OCI-LY1 (cell line): ENCODE measurements at regions not wholly inside any gene's neighbourhood (a gene's known extent, or its start where the extent isn't known, plus 50 kb on each side); places are given as distances from the start of the nearest gene placed in this dataset.
"Not testable (repeated sequence)": the region's sequence is repeated elsewhere in the genome, so short reads cannot be mapped to it uniquely, and the experiment has no call there.

ENCODE experiments used
- H2AFZ ChIP-seq: fragments of 200-600 bp; sonication (generic), shearing (Covaris generic); 2 replicates; pipeline ENCODE4 v1.6.0; 2014; ENCODE audit warnings: antibody characterized with exemption, mild to moderate bottlenecking, low read length
- H3F3A ChIP-seq: fragments of 200-600 bp; sonication (generic), shearing (Covaris generic); 2 replicates; pipeline ENCODE4 v1.6.0; 2014; ENCODE audit warnings: mild to moderate bottlenecking, antibody characterized with exemption, low read length, moderate library complexity; ENCODE audit not compliant: insufficient read depth
- H3K27ac ChIP-seq: fragments of 200-600 bp; sonication (generic); 2 replicates; pipeline ENCODE4 v1.5.1; 2014; ENCODE audit warnings: low read length, mixed run types, mild to moderate bottlenecking, low read depth; ENCODE audit not compliant: poor library complexity, severe bottlenecking
- H3K27me3 ChIP-seq: fragments of 200-600 bp; sonication (generic); 2 replicates; pipeline ENCODE4 v1.6.0; 2014; ENCODE audit warnings: antibody characterized with exemption, mild to moderate bottlenecking, low read length, moderate library complexity; ENCODE audit not compliant: insufficient read depth
- H3K36me3 ChIP-seq: fragments of 200-600 bp; sonication (generic); 2 replicates; pipeline ENCODE4 v1.6.1; 2014; ENCODE audit warnings: mild to moderate bottlenecking, antibody characterized with exemption, low read length, moderate library complexity, mixed read lengths; ENCODE audit not compliant: insufficient read depth
- H3K4me1 ChIP-seq: fragments of 200-600 bp; sonication (generic); 2 replicates; pipeline ENCODE4 v1.5.1; 2014; ENCODE audit warnings: mild to moderate bottlenecking, low read length, moderate library complexity; ENCODE audit not compliant: insufficient read depth, severe bottlenecking
- H3K4me2 ChIP-seq: fragments of 200-600 bp; sonication (generic), shearing (Covaris generic); 2 replicates; pipeline ENCODE4 v1.6.1; 2014; ENCODE audit warnings: low read length
- H3K4me3 ChIP-seq: fragments of 200-600 bp; sonication (generic); 2 replicates; pipeline ENCODE4 v1.5.1; 2014; ENCODE audit warnings: low read length, low read depth, mild to moderate bottlenecking, mixed read lengths; ENCODE audit not compliant: poor library complexity, severe bottlenecking
- H3K79me2 ChIP-seq: fragments of 200-600 bp; shearing (Covaris generic); 2 replicates; pipeline ENCODE4 v1.6.1; 2016; ENCODE audit warnings: mixed run types, low read length, mixed read lengths; ENCODE audit not compliant: insufficient read depth
- H3K9ac ChIP-seq: fragments of 200-600 bp; sonication (generic), shearing (Covaris generic); 2 replicates; pipeline ENCODE4 v1.6.1; 2014; ENCODE audit warnings: mild to moderate bottlenecking, low read length, mixed read lengths
- H3K9me2 ChIP-seq: fragments of 200-600 bp; sonication (generic), shearing (Covaris generic); 2 replicates; pipeline ENCODE4 v1.6.1; 2014; ENCODE audit warnings: low read depth, mild to moderate bottlenecking, low read length, mixed read lengths
- H3K9me3 ChIP-seq: fragments of 200-600 bp; shearing (Covaris generic); 2 replicates; pipeline ENCODE4 v1.6.1; 2014; ENCODE audit warnings: low read length, mixed read lengths
- H4K20me1 ChIP-seq: fragments of 200-600 bp; sonication (generic), shearing (Covaris generic); 2 replicates; pipeline ENCODE4 v1.6.0; 2016; ENCODE audit warnings: mild to moderate bottlenecking, low read length; ENCODE audit not compliant: insufficient read depth

- H3K27me3 ChIP-seq, H3K4me2 ChIP-seq, H3K36me3 ChIP-seq, H2AFZ ChIP-seq, H3K9me2 ChIP-seq, H4K20me1 ChIP-seq, H3K27ac ChIP-seq, H3K9ac ChIP-seq, H3K4me3 ChIP-seq, H3F3A ChIP-seq, H3K4me1 ChIP-seq, H3K9me3 ChIP-seq, H3K79me2 ChIP-seq: not testable (repeated sequence)
These were observed 54.7 kb upstream of the NBPF15 start for GRCh38 chr1:144516172-144516571.

DNA sequence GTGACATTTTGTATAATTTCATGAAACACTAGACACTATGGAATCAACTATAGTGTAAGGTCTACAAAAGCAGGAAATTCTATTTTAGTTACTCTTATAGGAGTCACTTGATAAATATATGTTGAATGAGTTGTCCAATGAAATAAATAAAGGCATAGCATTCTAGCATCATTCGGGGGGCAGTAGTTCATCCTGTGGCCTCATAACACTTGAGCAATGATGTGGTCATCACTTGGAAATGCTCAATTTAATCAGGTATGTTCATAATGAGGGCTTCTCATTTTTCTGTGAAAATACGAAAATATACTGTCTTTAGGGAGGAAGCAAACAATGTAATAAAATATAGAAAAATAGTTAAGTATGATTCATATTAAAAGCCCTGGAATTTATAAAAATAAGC is 55.4 kb upstream of the NBPF15 start:
- not testable (repeated sequence) for H3K4me3 ChIP-seq, H4K20me1 ChIP-seq, H2AFZ ChIP-seq, H3K9ac ChIP-seq, H3F3A ChIP-seq, H3K4me1 ChIP-seq, H3K79me2 ChIP-seq, H3K36me3 ChIP-seq, H3K27me3 ChIP-seq, H3K27ac ChIP-seq, H3K9me2 ChIP-seq, H3K4me2 ChIP-seq, H3K9me3 ChIP-seq

- not testable (repeated sequence) for H3K36me3 ChIP-seq, H3K9me2 ChIP-seq, H3K4me2 ChIP-seq, H3F3A ChIP-seq, H3K4me3 ChIP-seq, H3K4me1 ChIP-seq, H3K79me2 ChIP-seq, H3K27ac ChIP-seq, H3K27me3 ChIP-seq, H4K20me1 ChIP-seq, H2AFZ ChIP-seq, H3K9ac ChIP-seq, H3K9me3 ChIP-seq
These were observed 57.0 kb upstream of the NBPF15 start for GRCh38 chr1:144518439-144518838.

DNA sequence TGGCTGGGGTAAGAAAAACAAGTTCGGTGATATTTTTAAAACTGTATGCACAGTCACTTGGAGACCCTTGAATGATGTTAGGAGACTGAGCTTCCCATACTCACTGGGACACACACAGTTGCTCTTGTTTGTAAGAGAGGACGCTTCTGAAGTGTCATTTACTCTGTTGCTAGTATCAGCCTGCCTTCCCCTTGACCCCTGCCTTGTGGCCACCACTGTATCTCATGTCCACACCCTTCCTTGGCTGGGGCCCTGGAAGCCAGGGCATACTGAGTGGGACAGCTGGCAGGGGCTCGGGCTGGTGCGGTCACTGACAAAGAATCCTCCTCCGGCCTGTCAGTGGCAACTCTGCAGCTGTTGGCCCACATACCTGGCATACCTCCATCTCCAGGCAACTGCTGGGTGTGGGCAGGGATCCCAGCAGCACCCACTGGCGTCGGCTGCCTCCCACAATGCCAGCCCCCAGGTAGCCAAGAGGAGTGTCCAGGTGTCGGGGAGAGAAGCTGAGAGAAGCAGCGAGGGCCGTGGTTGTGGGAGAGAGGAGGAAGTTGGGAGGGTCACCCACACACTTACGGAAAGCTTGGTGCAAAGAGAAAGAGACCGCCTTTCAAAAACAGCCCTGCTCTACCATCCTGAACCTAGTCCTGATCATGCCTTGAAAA is 58.2 kb upstream of the NBPF15 start:
- H3K4me1 ChIP-seq, H3K4me2 ChIP-seq, H3K4me3 ChIP-seq: not testable (repeated sequence)

DNA sequence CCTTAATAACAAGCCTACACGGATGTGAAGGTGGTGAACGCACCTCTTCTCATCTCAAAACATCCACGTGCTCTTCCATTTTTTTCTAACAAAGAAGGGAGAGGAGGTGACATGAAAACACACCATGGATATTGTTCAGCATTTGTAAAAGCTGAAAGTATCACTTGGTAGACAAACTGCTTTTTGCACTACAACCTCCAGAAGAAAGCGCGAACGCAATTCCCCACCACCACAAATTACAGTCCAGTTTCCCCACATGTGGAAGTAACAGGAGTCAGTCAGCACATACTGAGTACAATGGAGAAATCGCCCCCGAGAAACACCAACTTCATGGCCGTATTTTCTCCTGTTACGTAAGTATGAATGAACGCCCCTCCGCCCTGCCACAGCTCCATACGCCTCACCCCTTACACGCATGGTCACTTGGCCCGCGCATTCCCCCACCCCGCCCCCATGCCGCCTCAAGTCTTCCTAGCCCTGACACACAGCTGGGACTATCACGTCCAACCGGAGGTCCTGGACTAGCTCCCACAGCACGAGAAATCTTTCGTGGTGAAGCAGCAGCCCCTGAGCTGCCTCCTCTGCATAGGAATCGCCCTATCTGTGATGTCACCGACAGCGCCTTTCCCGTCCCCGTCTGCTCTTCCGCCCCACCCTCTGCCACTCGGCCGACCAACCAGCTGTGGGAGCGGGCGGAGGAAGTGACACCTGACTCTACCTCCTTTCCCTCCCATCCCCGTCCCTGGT is 62.4 kb upstream of the NBPF15 start:
- not testable (repeated sequence) for H3K27me3 ChIP-seq, H3K9me2 ChIP-seq, H2AFZ ChIP-seq, H3K4me1 ChIP-seq, H3K79me2 ChIP-seq, H4K20me1 ChIP-seq, H3K36me3 ChIP-seq, H3K9me3 ChIP-seq, H3F3A ChIP-seq
- Histone ChIP-seq H3K4me3 (peak overlapping the region; percentile 56), H3K9ac (peak overlapping the region; percentile 61), H3K27ac (peak overlapping the region; percentile 70), H3K4me2 (peak overlapping the region; percentile 65)

More for the DNA sequence above, 58.2 kb upstream of the NBPF15 start:
- not testable (repeated sequence) for H2AFZ ChIP-seq, H3K36me3 ChIP-seq, H4K20me1 ChIP-seq, H3K27me3 ChIP-seq, H3K9me2 ChIP-seq, H3F3A ChIP-seq, H3K9ac ChIP-seq, H3K9me3 ChIP-seq, H3K27ac ChIP-seq, H3K79me2 ChIP-seq
